Lower leg skin (tissue), 3 donors: ENCODE measurements at regions not wholly inside any gene's neighbourhood (a gene's known extent, or its start where the extent isn't known, plus 50 kb on each side); places are given as distances from the start of the nearest gene placed in this dataset.

ENCODE experiments used
- CTCF ChIP-seq, 3 donors: fragments of 450-650 bp; IDR thresholded peaks; one replicate each; pipeline ENCODE4 v1.5.1; 2016; ENCODE audit warnings: antibody characterized with exemption in 3 of 3, mild to moderate bottlenecking in 3 of 3, moderate library complexity in 2 of 3
- POLR2A ChIP-seq, 2 donors: fragments of 450-650 bp; IDR thresholded peaks; one replicate each; pipeline ENCODE4 v1.6.1; 2016 to 2017; ENCODE audit warnings: antibody characterized with exemption in 2 of 2, mild to moderate bottlenecking in 1 of 2, moderate library complexity in 1 of 2

DNA sequence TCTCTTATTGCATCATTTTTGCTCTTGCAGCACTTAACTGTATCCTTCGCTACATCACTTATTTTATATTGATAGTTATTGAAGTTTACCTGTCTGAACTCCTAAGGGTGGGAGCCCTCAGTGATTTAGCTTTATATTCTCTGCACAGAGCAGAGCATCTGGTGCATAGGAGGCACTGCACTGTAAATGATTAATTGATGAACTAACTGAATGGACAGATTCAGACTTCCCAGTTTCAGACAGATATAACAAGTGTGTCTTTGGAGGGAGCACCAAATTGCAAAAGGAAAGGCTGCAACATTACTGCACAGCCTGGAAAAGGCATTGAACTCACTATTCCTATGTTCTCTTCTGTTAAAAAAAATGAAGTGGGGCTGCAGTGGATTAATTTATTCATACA, 160.3 kb downstream of the EDN1 start:
- TF ChIP-seq POLR2A (IDR thresholded peaks at IDR 0.05) = no peak
- no peak for TF ChIP-seq CTCF (IDR thresholded peaks at IDR 0.05)
